ENCODE measurements at regions not wholly inside any gene's neighbourhood (a gene's known extent, or its start where the extent isn't known, plus 50 kb on each side); places are given as distances from the start of the nearest gene placed in this dataset.

- Histone ChIP-seq H3K36me3 (ENCODE audit: control insufficient read depth in 3 of 3, insufficient read depth in 3 of 3, low read length in 3 of 3) (no peaks in the 10 kb centered on the region), H3K9me3 (ENCODE audit: control insufficient read depth in 3 of 3, low read length in 3 of 3) (peaks cover 0 to 2% (median 0%) of the 10 kb centered on the region in 3 donors), H3K4me3 (ENCODE audit: low read length in 3 of 3) (no peak overlapping the region), H3K4me1 (ENCODE audit: control insufficient read depth in 3 of 3, insufficient read depth in 3 of 3, low read length in 3 of 3) (no peaks in the 10 kb centered on the region), H3K27me3 (ENCODE audit: control insufficient read depth in 3 of 3, insufficient read depth in 3 of 3, low read length in 3 of 3) (no peaks in the 10 kb centered on the region), H3K27ac (ENCODE audit: low read depth, low read length) (no peak overlapping the region), H3K9ac (ENCODE audit: low read depth in 1 of 3, low read length in 3 of 3) (no peak overlapping the region)
Observed at GRCh38 chr18:72161691-72162090, 382.5 kb downstream of the CBLN2 start.

GRCh38 chr18:72160510-72161445, 383.4 kb downstream of the CBLN2 start:
- Histone ChIP-seq H3K27ac (ENCODE audit: low read depth, low read length) (no peak overlapping the region), H3K9me3 (ENCODE audit: control insufficient read depth in 3 of 3, low read length in 3 of 3) (peaks cover 0 to 2% (median 0%) of the 10 kb centered on the region in 3 donors), H3K36me3 (ENCODE audit: control insufficient read depth in 3 of 3, insufficient read depth in 3 of 3, low read length in 3 of 3) (no peaks in the 10 kb centered on the region), H3K4me3 (ENCODE audit: low read length in 3 of 3) (no peak overlapping the region), H3K27me3 (ENCODE audit: control insufficient read depth in 3 of 3, insufficient read depth in 3 of 3, low read length in 3 of 3) (no peaks in the 10 kb centered on the region), H3K9ac (ENCODE audit: low read depth in 1 of 3, low read length in 3 of 3) (no peak overlapping the region), H3K4me1 (ENCODE audit: control insufficient read depth in 3 of 3, insufficient read depth in 3 of 3, low read length in 3 of 3) (no peaks in the 10 kb centered on the region)

GRCh38 chr18:72155327-72155726, 388.8 kb downstream of the CBLN2 start:
- Histone ChIP-seq H3K9ac (ENCODE audit: low read depth in 1 of 3, low read length in 3 of 3) (no peak overlapping the region), H3K36me3 (ENCODE audit: control insufficient read depth in 3 of 3, insufficient read depth in 3 of 3, low read length in 3 of 3) (no peaks in the 10 kb centered on the region), H3K9me3 (ENCODE audit: control insufficient read depth in 3 of 3, low read length in 3 of 3) (no peaks in the 10 kb centered on the region), H3K27ac (ENCODE audit: low read depth, low read length) (no peak overlapping the region), H3K27me3 (ENCODE audit: control insufficient read depth in 3 of 3, insufficient read depth in 3 of 3, low read length in 3 of 3) (no peaks in the 10 kb centered on the region), H3K4me1 (ENCODE audit: control insufficient read depth in 3 of 3, insufficient read depth in 3 of 3, low read length in 3 of 3) (no peaks in the 10 kb centered on the region), H3K4me3 (ENCODE audit: low read length in 3 of 3) (no peak overlapping the region)

GRCh38 chr18:72154926-72155325, 389.2 kb downstream of the CBLN2 start:
- Histone ChIP-seq H3K4me1 (ENCODE audit: control insufficient read depth in 3 of 3, insufficient read depth in 3 of 3, low read length in 3 of 3) (no peaks in the 10 kb centered on the region), H3K9ac (ENCODE audit: low read depth in 1 of 3, low read length in 3 of 3) (no peak overlapping the region), H3K36me3 (ENCODE audit: control insufficient read depth in 3 of 3, insufficient read depth in 3 of 3, low read length in 3 of 3) (no peaks in the 10 kb centered on the region), H3K27ac (ENCODE audit: low read depth, low read length) (no peak overlapping the region), H3K4me3 (ENCODE audit: low read length in 3 of 3) (no peak overlapping the region), H3K27me3 (ENCODE audit: control insufficient read depth in 3 of 3, insufficient read depth in 3 of 3, low read length in 3 of 3) (no peaks in the 10 kb centered on the region), H3K9me3 (ENCODE audit: control insufficient read depth in 3 of 3, low read length in 3 of 3) (no peaks in the 10 kb centered on the region)

- Histone ChIP-seq H3K36me3 (ENCODE audit: control insufficient read depth in 3 of 3, insufficient read depth in 3 of 3, low read length in 3 of 3) (no peaks in the 10 kb centered on the region), H3K27me3 (ENCODE audit: control insufficient read depth in 3 of 3, insufficient read depth in 3 of 3, low read length in 3 of 3) (no peaks in the 10 kb centered on the region), H3K9ac (ENCODE audit: low read depth in 1 of 3, low read length in 3 of 3) (no peak overlapping the region), H3K4me1 (ENCODE audit: control insufficient read depth in 3 of 3, insufficient read depth in 3 of 3, low read length in 3 of 3) (no peaks in the 10 kb centered on the region), H3K4me3 (ENCODE audit: low read length in 3 of 3) (no peak overlapping the region), H3K9me3 (ENCODE audit: control insufficient read depth in 3 of 3, low read length in 3 of 3) (no peaks in the 10 kb centered on the region), H3K27ac (ENCODE audit: low read depth, low read length) (no peak overlapping the region)
Observed at GRCh38 chr18:72152935-72153334, 391.2 kb downstream of the CBLN2 start.

- Histone ChIP-seq H3K9ac (ENCODE audit: low read depth in 1 of 3, low read length in 3 of 3) (no peak overlapping the region), H3K36me3 (ENCODE audit: control insufficient read depth in 3 of 3, insufficient read depth in 3 of 3, low read length in 3 of 3) (no peaks in the 10 kb centered on the region), H3K4me1 (ENCODE audit: control insufficient read depth in 3 of 3, insufficient read depth in 3 of 3, low read length in 3 of 3) (no peaks in the 10 kb centered on the region), H3K27me3 (ENCODE audit: control insufficient read depth in 3 of 3, insufficient read depth in 3 of 3, low read length in 3 of 3) (no peaks in the 10 kb centered on the region), H3K4me3 (ENCODE audit: low read length in 3 of 3) (no peak overlapping the region), H3K9me3 (ENCODE audit: control insufficient read depth in 3 of 3, low read length in 3 of 3) (no peaks in the 10 kb centered on the region), H3K27ac (ENCODE audit: low read depth, low read length) (no peak overlapping the region)
Observed at GRCh38 chr18:72147830-72148229, 396.3 kb downstream of the CBLN2 start.

GRCh38 chr18:72140007-72140406, 404.1 kb downstream of the CBLN2 start:
- Histone ChIP-seq H3K36me3 (ENCODE audit: control insufficient read depth in 3 of 3, insufficient read depth in 3 of 3, low read length in 3 of 3) (no peaks in the 10 kb centered on the region), H3K27me3 (ENCODE audit: control insufficient read depth in 3 of 3, insufficient read depth in 3 of 3, low read length in 3 of 3) (no peaks in the 10 kb centered on the region), H3K9ac (ENCODE audit: low read depth in 1 of 3, low read length in 3 of 3) (no peak overlapping the region), H3K27ac (ENCODE audit: low read depth, low read length) (no peak overlapping the region), H3K4me1 (ENCODE audit: control insufficient read depth in 3 of 3, insufficient read depth in 3 of 3, low read length in 3 of 3) (no peaks in the 10 kb centered on the region), H3K4me3 (ENCODE audit: low read length in 3 of 3) (no peak overlapping the region), H3K9me3 (ENCODE audit: control insufficient read depth in 3 of 3, low read length in 3 of 3) (no peaks in the 10 kb centered on the region)

GRCh38 chr18:72128649-72129048, 415.5 kb downstream of the CBLN2 start:
- Histone ChIP-seq H3K27me3 (ENCODE audit: control insufficient read depth in 3 of 3, insufficient read depth in 3 of 3, low read length in 3 of 3) (no peaks in the 10 kb centered on the region), H3K4me1 (ENCODE audit: control insufficient read depth in 3 of 3, insufficient read depth in 3 of 3, low read length in 3 of 3) (no peaks in the 10 kb centered on the region), H3K4me3 (ENCODE audit: low read length in 3 of 3) (no peak overlapping the region)

GRCh38 chr18:72122103-72122502, 422.0 kb downstream of the CBLN2 start:
- H3K36me3 ChIP-seq (ENCODE audit: control insufficient read depth in 3 of 3, insufficient read depth in 3 of 3, low read length in 3 of 3) = no peaks in the 10 kb centered on the region

More at GRCh38 chr18:72128649-72129048, 415.5 kb downstream of the CBLN2 start:
- Histone ChIP-seq H3K9ac (ENCODE audit: low read depth in 1 of 3, low read length in 3 of 3) (no peak overlapping the region), H3K27ac (ENCODE audit: low read depth, low read length) (no peak overlapping the region), H3K9me3 (ENCODE audit: control insufficient read depth in 3 of 3, low read length in 3 of 3) (no peaks in the 10 kb centered on the region), H3K36me3 (ENCODE audit: control insufficient read depth in 3 of 3, insufficient read depth in 3 of 3, low read length in 3 of 3) (no peaks in the 10 kb centered on the region)

GRCh38 chr18:72119082-72119481, 425.1 kb downstream of the CBLN2 start:
- Histone ChIP-seq H3K27ac (ENCODE audit: low read depth, low read length) (no peak overlapping the region), H3K9ac (ENCODE audit: low read depth in 1 of 3, low read length in 3 of 3) (no peak overlapping the region), H3K4me3 (ENCODE audit: low read length in 3 of 3) (no peak overlapping the region), H3K27me3 (ENCODE audit: control insufficient read depth in 3 of 3, insufficient read depth in 3 of 3, low read length in 3 of 3) (no peaks in the 10 kb centered on the region), H3K36me3 (ENCODE audit: control insufficient read depth in 3 of 3, insufficient read depth in 3 of 3, low read length in 3 of 3) (no peaks in the 10 kb centered on the region), H3K4me1 (ENCODE audit: control insufficient read depth in 3 of 3, insufficient read depth in 3 of 3, low read length in 3 of 3) (no peaks in the 10 kb centered on the region), H3K9me3 (ENCODE audit: control insufficient read depth in 3 of 3, low read length in 3 of 3) (no peaks in the 10 kb centered on the region)

More at GRCh38 chr18:72122103-72122502, 422.0 kb downstream of the CBLN2 start:
- no peaks in the 10 kb centered on the region for H3K4me1 ChIP-seq (ENCODE audit: control insufficient read depth in 3 of 3, insufficient read depth in 3 of 3, low read length in 3 of 3)
- no peak overlapping the region for H3K27ac ChIP-seq (ENCODE audit: low read depth, low read length)
- H3K27me3 ChIP-seq (ENCODE audit: control insufficient read depth in 3 of 3, insufficient read depth in 3 of 3, low read length in 3 of 3) = no peaks in the 10 kb centered on the region
- H3K4me3 ChIP-seq (ENCODE audit: low read length in 3 of 3) = no peak overlapping the region
- H3K9me3 ChIP-seq (ENCODE audit: control insufficient read depth in 3 of 3, low read length in 3 of 3) = no peaks in the 10 kb centered on the region
- H3K9ac ChIP-seq (ENCODE audit: low read depth in 1 of 3, low read length in 3 of 3) = no peak overlapping the region

All from skeletal muscle tissue (tissue), 3 donors.